NCI-H1092 treated with DMSO at 0.1 percent for 48 hours (cell line): ENCODE measurements at regions not wholly inside any gene's neighbourhood (a gene's known extent, or its start where the extent isn't known, plus 50 kb on each side); places are given as distances from the start of the nearest gene placed in this dataset.
"Not testable (repeated sequence)": the region's sequence is repeated elsewhere in the genome, so short reads cannot be mapped to it uniquely, and the experiment has no call there.

ENCODE experiments used
- DNase-seq: peaks from one replicate; lab custom pipeline; 2025; lab: John Stamatoyannopoulos, UW

DNA sequence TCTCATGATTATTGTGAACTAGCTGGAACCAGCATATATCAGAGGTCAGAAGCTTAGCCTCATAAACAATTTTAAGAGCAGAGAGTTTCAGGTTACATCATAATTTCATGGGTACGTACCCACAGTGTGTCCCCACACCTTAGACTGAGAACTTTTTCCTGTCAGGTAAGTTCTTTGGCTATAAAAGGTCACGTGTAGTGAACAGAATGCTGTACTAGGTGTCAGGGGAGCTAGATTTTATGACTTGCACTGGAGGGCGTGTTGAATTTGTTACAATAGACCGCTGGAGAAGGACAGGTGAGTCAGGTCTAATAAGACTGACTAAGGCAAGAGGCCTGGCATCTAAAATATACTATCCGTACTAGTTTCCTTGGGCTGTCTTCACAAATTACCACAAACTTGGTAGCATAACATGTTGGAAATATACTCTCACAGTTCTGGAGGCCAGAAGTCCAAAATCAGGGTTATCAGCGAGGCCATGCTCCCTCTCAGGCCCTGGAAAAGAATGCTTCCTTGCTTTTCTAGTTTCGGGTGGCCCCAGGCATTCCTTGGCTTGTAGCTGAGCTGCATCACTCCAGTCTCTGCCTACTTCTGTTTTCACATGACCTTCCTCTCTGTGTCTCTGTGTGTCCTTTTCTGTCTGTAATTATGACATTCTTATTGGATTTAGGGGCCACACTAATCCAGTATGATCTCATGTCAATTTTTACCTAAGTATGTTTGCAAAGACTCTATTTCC, 512.0 kb upstream of the NR3C2 start:
- no peak for DNase-seq

DNA sequence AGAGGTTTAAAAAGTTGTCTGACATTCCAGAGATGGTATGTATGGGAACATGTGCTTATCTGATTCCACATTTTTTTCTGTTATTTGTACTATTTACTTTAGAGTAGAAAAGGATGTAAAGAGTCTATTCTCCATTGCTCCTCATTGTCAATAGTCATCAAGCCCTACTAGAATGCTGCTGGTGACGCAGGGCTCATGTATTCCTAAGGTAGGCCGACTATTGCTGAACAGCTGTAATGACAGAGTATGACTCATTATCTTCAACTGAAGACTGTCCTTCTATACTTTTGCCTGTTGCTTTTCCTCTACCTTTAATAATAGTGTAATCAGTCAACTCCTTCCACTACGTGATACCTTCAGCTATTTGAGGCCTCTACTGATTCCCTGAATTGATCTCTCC, 509.1 kb upstream of the NR3C2 start:
- DNase-seq, result no peak

DNA sequence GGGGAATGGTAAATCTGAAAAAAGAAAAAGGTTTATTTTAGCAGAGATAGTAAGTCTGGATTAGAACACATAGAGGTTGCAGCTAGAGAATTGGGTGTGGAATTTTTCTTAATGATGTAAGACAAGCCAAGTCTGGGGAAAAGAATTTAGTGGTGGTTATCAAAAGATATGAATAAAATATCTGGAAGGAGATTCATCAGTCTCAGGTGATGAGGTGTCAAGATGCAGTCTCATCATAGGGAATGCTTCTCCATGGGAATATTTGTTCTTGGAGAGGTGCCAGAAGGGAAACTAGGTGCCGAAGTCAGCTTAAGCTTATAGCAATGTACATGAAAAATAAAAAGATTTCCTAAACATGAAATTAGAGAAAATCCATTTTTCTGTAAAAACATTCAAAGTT, 504.1 kb upstream of the NR3C2 start:
- DNase-seq, result no peak

- no peak for DNase-seq
Observed at GRCh38 chr4:148944839-148945219, 502.6 kb upstream of the NR3C2 start.

GRCh38 chr4:148944136-148944838, 502.1 kb upstream of the NR3C2 start:
- DNase-seq, result no peak

DNA sequence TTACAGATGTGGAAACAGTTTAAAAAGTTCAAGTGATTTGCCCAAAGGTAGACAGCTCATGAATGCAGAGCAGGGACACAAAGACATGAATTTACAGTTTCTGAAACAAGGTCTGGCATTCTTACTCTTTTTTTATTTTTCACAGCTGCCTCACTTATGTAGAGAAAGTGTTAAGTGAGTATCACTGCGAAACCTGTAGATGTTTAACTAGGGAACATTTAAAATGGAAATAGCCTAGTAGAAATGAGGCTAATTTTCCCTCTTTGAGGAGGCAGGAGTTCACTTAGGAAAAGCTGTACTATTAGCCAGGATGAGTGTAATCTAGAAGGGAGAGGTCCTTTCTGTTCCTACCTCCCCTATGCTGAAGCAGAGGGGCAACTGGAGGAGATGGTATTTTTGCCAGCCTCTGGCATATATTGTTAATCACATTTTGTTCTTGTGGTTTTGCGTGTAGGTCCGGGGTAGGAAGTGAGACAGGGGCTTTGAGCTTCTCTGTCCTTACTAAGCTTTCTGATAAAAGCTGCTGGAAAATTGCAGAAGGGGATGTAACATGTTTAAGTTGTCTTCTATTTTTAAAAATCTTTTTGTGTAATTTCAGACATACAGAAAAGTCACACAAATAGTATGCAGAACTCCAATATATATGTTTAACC, 492.8 kb upstream of the NR3C2 start:
- DNase-seq, result no peak

GRCh38 chr4:148926276-148927260, 484.4 kb upstream of the NR3C2 start:
- DNase-seq, result no peak

GRCh38 chr4:148923881-148924280, 481.7 kb upstream of the NR3C2 start:
- DNase-seq, result no peak

- no peak for DNase-seq
Observed at GRCh38 chr4:148922497-148922896, 480.3 kb upstream of the NR3C2 start.

DNA sequence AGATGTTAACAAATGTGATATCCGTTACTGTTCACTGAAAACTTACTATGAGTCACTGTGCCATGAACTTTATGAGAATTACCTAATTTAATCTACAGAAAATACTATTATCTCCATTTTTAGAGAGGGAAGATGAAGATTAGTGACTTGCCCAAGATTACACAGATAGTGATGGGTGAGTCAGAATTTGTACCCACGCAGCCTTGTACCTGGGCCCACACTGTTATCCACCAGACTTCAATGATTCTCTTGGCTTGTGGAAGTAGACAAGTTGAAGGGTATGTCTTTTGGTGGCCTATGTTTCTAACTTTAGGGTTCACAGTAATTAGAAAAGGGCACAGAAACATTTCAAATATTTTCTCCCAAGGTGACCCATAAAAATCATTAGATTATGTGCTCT, 472.5 kb upstream of the NR3C2 start:
- DNase-seq, result no peak

DNA sequence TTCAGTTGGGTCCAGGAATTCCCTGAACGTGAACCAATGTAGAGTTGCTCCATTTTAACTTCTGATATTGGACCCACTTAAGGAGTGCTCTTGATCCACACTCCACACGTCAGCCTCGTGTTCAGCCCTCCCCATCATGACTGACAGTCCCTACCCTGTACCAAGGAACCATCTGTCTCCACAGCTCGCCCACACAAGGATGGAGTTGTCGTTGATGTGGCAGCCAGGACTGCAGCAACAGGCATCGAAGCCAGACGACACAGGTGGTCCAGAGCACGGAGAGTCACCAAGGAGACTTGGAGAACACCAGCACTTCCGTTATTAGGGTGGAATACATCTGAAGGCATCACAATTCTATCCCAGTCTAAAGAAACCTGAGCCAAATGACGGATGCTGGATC, 472.1 kb upstream of the NR3C2 start:
- no peak for DNase-seq

DNA sequence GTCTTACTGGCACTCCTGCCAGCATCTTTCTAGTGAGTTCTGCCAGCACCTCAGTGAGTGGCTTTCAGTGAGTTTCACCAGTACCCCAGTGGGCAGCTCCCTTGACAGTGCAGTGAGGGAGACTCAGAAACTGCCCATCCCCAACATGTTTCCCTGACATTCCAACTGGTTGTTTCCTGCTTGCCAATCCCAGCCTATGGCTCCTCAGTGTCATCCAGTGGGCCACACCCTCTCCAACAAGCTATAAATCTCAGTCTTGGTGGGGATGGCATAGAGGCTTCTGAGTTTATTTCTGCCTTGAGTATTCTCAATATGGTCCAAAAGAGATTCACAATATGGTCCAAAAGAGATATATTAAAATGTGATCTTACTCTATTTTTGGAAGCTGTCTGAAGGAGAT, 461.2 kb upstream of the NR3C2 start:
- DNase-seq, result no peak

DNA sequence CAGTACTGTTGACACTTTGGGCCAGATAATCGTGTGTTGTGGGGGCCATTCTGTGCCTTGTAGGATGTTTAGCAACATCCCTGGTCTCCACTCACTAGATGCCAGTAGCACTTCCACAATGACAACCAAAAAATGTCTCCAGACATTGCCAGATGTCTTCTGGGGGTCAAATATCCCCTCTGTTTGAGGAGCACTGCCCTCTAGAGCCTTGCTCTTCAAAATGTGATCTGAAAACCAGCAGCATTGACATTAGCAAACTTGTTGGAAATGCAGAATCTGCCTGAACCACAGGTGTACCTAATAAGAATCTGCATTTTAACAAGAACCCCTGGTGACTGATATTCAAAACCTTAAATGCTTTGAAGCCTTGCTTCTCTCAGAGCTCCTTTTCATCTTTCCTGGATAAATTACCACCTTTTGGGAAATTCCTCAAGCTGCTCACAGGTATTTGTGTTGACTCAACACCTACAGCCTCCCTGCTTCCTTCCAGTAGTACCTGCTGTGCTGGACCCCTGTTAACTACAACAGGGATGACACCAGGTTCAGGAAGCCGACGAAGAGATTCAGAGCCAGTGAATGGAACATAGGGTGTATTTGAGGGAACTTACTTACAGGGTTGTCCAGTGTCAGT, 459.0 kb upstream of the NR3C2 start:
- DNase-seq, result no peak

GRCh38 chr4:148898139-148898538, 455.9 kb upstream of the NR3C2 start:
- DNase-seq, result not testable (repeated sequence)

DNA sequence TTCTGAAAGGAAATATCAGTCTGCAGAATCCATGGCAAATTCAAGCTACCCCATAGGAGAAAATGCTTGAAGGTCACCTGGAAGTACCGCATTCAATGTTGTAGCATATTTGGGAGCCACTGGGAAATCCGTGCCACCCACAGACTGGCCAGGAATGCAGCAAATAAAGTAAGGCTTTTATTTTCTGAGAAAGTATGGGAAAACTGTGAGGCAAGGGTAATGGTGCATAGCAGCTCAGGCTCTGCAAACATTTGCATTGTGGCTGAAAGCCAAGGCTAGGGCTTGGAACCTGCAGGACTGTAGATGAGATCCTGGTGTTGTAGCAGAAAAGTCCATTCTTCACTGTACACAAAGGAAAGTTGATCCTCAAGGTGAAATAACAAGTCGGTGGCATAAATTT, 450.9 kb upstream of the NR3C2 start:
- no peak for DNase-seq

DNA sequence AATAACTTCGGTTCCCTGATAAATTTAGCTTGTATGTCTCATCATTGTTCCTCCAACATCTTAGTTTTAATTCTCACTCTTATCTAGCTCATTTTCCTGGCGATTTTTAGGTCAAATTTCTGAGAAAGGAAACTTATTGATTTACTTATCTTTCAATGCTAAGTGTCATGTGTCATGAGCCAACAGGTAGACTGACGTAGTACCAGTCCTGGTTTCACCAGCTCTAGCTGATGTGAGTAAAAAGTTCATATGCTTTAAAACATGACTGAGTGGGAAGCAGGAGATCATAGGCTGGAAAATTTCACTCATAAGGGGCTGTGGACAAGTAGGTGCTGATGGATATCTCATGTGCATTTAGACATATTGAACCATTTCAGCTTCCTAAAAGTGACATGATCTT, 441.7 kb upstream of the NR3C2 start:
- DNase-seq, result no peak

GRCh38 chr4:148883435-148883834, 441.2 kb upstream of the NR3C2 start:
- DNase-seq, result no peak

GRCh38 chr4:148881860-148882643, 439.8 kb upstream of the NR3C2 start:
- no peak for DNase-seq

GRCh38 chr4:148874331-148874730, 432.1 kb upstream of the NR3C2 start:
- no peak for DNase-seq

- no peak for DNase-seq
Observed at GRCh38 chr4:148868191-148868590, 426.0 kb upstream of the NR3C2 start.

DNA sequence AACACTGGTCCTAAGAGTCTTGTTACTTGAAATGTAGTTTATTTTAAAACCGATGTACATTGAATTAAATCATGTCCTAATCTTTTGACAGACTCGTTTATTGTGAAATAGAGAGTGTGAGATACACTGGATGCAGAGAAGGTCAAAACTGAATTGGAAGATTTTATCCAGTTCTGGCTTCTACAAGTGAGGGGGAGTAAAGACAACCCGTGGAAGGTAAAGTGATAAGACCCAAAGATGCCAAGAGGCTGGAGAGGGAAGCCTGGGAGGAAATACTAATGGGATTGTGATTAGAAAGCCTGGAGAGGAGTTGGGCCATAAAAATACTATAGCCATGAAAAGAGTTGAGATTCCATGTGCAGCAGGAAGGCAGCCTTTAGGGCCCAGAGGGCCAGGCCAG, 424.5 kb upstream of the NR3C2 start:
- DNase-seq, result no peak
